Stimulated activated memory B cell treated with anti-CD40 and anti-IgM and Interleukin-4, amounts not matched to agents 10 μg/mL and 1 μg/mL and 100 μg/mL, for 72 hours (primary cell): ENCODE measurements at regions not wholly inside any gene's neighbourhood (a gene's known extent, or its start where the extent isn't known, plus 50 kb on each side); places are given as distances from the start of the nearest gene placed in this dataset.

Source experiments
- ATAC-seq: fragments of 150-1000 bp; cut with Tn5 transposase; 2 replicates; pipeline ENCODE4 v1.10.0; 2021
- H3K27ac Mint-ChIP-seq: one replicate; pipeline ENCODE4 v1.8.0; 2022; ENCODE audit warnings: mild to moderate bottlenecking, mixed read lengths
- H3K27me3 Mint-ChIP-seq: one replicate; pipeline ENCODE4 v1.8.0; 2022; ENCODE audit warnings: mixed read lengths
- H3K36me3 Mint-ChIP-seq: one replicate; pipeline ENCODE4 v1.8.0; 2022; ENCODE audit warnings: mixed read lengths
- H3K4me1 Mint-ChIP-seq: one replicate; pipeline ENCODE4 v1.8.0; 2022; ENCODE audit warnings: mixed read lengths
- H3K4me3 Mint-ChIP-seq: one replicate; pipeline ENCODE4 v1.8.0; 2022; ENCODE audit warnings: mild to moderate bottlenecking, moderate library complexity, mixed read lengths
- H3K9me3 Mint-ChIP-seq: one replicate; pipeline ENCODE4 v1.8.0; 2022; ENCODE audit warnings: mixed read lengths

DNA sequence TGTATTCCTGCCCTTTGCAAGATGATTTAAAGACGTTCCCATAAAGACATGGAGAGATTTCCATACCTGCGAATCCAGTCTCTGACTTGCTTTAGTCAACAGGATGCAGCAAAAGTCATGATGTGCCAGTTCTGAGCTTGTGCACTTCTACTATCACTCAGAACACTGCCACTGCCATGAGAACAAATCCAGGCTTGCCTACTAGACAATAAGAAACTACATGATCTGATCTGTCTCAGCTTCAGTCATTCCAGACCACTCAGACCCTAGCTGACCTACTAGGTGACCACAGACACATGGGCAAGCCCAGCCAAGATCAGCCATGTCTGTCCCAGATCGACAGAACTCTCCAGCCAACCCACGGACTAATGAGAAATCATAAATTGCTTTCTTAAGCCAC lies 219.2 kb downstream of the RRAGC start:
- H3K4me1 Mint-ChIP-seq = no peaks in the 10 kb centered on the region
- peaks cover 10% of the 10 kb centered on the region for H3K9me3 Mint-ChIP-seq
- peaks cover 56% of the 10 kb centered on the region for H3K27me3 Mint-ChIP-seq
- no peak overlapping the region for H3K4me3 Mint-ChIP-seq
- no peak overlapping the region for H3K27ac Mint-ChIP-seq
- no peaks in the 10 kb centered on the region for H3K36me3 Mint-ChIP-seq
- ATAC-seq = no peak

- H3K36me3 Mint-ChIP-seq = no peaks in the 10 kb centered on the region
- H3K27ac Mint-ChIP-seq = no peak overlapping the region
- no peak for ATAC-seq
- peaks cover 3% of the 10 kb centered on the region for H3K9me3 Mint-ChIP-seq
- H3K27me3 Mint-ChIP-seq = peaks cover 17% of the 10 kb centered on the region
- H3K4me3 Mint-ChIP-seq = no peak overlapping the region
- no peaks in the 10 kb centered on the region for H3K4me1 Mint-ChIP-seq
Observed at GRCh38 chr1:38628241-38628640, 231.3 kb downstream of the RRAGC start.

- no peaks in the 10 kb centered on the region for H3K4me1 Mint-ChIP-seq
- ATAC-seq = no peak
- peaks cover 3% of the 10 kb centered on the region for H3K9me3 Mint-ChIP-seq
- H3K36me3 Mint-ChIP-seq = no peaks in the 10 kb centered on the region
- no peaks in the 10 kb centered on the region for H3K27me3 Mint-ChIP-seq
- H3K27ac Mint-ChIP-seq = no peak overlapping the region
- no peak overlapping the region for H3K4me3 Mint-ChIP-seq
Observed at GRCh38 chr1:38625939-38626338, 233.6 kb downstream of the RRAGC start.

- Mint-ChIP-seq H3K27me3 (no peaks in the 10 kb centered on the region), H3K4me3 (no peak overlapping the region), H3K36me3 (no peaks in the 10 kb centered on the region), H3K4me1 (no peaks in the 10 kb centered on the region), H3K27ac (no peak overlapping the region), H3K9me3 (no peaks in the 10 kb centered on the region)
- no peak for ATAC-seq
Observed at GRCh38 chr1:38624336-38625039, 235.1 kb downstream of the RRAGC start.

DNA sequence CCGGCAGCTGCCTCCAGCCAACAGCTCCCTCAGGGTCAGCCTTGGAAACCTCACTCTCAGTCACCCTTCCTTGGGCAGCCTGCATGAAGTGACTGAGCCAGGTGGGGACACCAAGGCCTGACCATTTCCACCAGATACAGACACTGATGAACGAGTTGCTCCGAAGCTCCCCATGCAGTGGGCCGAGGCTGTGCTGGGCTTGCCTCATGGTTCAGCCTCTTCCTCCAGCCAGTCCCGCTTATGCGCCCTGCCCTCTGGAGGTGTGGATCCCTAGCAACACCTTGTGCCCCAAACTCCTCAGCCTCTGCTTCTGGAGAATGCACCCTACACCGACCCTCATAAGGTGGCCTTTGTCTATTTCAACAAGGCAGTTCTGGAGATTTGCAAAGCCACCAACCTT lies 236.0 kb downstream of the RRAGC start:
- H3K27me3 Mint-ChIP-seq = no peaks in the 10 kb centered on the region
- no peak for ATAC-seq
- no peak overlapping the region for H3K27ac Mint-ChIP-seq
- H3K9me3 Mint-ChIP-seq = no peaks in the 10 kb centered on the region
- H3K36me3 Mint-ChIP-seq = no peaks in the 10 kb centered on the region
- H3K4me3 Mint-ChIP-seq = no peak overlapping the region
- H3K4me1 Mint-ChIP-seq = no peaks in the 10 kb centered on the region

- no peaks in the 10 kb centered on the region for H3K9me3 Mint-ChIP-seq
- H3K4me1 Mint-ChIP-seq = no peaks in the 10 kb centered on the region
- no peak overlapping the region for H3K4me3 Mint-ChIP-seq
- no peak overlapping the region for H3K27ac Mint-ChIP-seq
- no peak for ATAC-seq
- H3K36me3 Mint-ChIP-seq = no peaks in the 10 kb centered on the region
- H3K27me3 Mint-ChIP-seq = peaks cover 11% of the 10 kb centered on the region
Observed at GRCh38 chr1:38622197-38622596, 237.4 kb downstream of the RRAGC start.

DNA sequence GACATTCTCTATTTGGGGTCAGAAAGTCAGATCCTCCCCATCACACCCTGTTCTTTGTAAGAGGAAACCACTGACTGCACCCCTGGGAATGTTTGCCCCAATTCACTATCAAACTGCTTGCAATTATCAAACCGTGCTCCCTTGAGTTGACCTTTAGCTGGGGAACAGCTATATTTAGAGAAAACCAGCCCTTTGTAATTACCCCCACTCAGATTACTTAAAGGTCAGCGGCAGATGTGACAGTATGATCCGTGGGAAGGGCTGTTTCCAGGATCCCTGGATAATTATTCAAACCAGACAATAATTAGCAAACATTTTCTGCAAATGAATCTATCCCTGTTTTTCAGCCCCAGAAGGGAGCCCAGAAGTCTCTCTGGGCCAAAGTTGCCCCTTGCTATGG lies 242.7 kb downstream of the RRAGC start:
- Mint-ChIP-seq H3K27ac (no peak overlapping the region), H3K4me3 (no peak overlapping the region), H3K27me3 (peaks cover 60% of the 10 kb centered on the region), H3K4me1 (no peaks in the 10 kb centered on the region), H3K36me3 (no peaks in the 10 kb centered on the region), H3K9me3 (peaks cover 5% of the 10 kb centered on the region)
- no peak for ATAC-seq

DNA sequence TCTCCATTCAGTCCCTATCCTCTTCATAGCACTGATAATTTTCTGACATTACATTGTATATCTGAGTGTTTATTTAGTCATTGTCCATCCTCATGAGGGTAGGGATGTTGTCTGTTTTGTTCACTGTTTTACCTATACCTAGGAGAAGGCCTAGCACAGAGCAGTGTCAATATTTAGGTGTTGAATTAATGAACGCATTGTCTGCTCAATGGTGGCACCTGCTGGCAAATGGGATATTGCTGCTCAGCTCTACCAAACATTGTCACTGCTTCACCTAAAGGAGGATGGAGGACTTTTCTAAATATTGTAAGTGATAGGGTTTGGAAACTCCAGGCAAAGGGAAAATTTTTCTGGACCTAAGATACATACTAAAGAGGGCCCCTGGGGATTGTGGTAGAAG lies 243.9 kb downstream of the RRAGC start:
- H3K4me1 Mint-ChIP-seq = no peaks in the 10 kb centered on the region
- H3K36me3 Mint-ChIP-seq = no peaks in the 10 kb centered on the region
- no peak for ATAC-seq
- peaks cover 64% of the 10 kb centered on the region for H3K27me3 Mint-ChIP-seq
- no peak overlapping the region for H3K4me3 Mint-ChIP-seq
- peaks cover 5% of the 10 kb centered on the region for H3K9me3 Mint-ChIP-seq
- no peak overlapping the region for H3K27ac Mint-ChIP-seq

- Mint-ChIP-seq H3K4me3 (no peak overlapping the region), H3K27ac (no peak overlapping the region), H3K9me3 (peaks cover 5% of the 10 kb centered on the region), H3K4me1 (no peaks in the 10 kb centered on the region), H3K36me3 (no peaks in the 10 kb centered on the region), H3K27me3 (peaks cover 73% of the 10 kb centered on the region)
- ATAC-seq = no peak
Observed at GRCh38 chr1:38614861-38615260, 244.7 kb downstream of the RRAGC start.

DNA sequence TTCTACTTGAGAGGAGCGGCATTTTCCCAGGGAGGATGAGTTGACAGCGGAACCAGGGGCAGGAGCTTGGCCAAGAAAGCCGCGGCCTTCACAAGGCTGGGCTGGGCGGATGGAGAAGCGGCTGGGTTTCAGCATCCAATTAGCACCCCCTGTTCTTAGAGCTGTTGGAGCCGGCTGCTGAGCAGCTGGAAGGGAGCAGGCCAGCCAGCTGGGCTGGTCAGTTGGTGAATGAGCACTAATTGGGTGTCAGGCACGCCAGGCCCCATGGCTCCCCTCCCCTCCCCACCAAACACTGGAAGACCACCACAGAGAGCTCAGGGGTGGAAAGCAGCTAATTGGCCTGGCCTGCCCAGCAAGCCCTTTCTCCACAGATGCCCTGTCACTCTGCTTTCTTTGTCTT lies 245.6 kb downstream of the RRAGC start:
- Mint-ChIP-seq H3K4me1 (no peaks in the 10 kb centered on the region), H3K4me3 (no peak overlapping the region), H3K36me3 (no peaks in the 10 kb centered on the region), H3K9me3 (peaks cover 5% of the 10 kb centered on the region), H3K27me3 (peaks cover 81% of the 10 kb centered on the region), H3K27ac (no peak overlapping the region)
- ATAC-seq = no peak

GRCh38 chr1:38612951-38613350 lies 246.6 kb downstream of the RRAGC start:
- no peak for ATAC-seq
- H3K27me3 Mint-ChIP-seq = peaks cover 89% of the 10 kb centered on the region

DNA sequence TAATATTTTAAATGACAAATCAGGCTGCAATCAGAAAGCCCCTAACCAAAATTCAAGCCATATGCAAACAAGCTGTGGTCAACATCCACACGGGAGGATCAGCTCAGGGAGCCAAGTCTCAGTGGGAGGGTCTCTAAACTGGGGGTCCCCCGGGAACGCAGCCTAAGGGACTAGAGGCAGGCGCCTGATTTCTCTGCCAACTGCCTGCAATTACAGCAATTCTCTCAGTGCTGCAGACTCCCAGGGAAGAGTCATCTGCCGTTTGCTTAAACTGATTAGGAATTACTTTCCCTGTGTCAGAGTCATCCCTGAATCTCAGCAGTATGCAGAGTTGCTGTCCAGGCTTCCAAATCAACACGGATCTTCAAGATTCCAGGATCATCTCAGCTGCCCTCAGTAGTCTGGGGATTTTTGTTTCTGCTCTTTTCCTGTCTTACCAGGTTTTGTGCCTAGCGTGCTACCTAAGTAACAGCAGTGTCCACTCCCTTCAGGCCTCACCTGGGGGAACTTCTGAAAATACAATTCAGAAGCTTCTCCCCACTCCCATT lies 247.8 kb downstream of the RRAGC start:
- no peak for ATAC-seq
- Mint-ChIP-seq H3K4me3 (no peak overlapping the region), H3K36me3 (no peaks in the 10 kb centered on the region), H3K9me3 (peaks cover 5% of the 10 kb centered on the region), H3K4me1 (no peaks in the 10 kb centered on the region), H3K27ac (no peak overlapping the region), H3K27me3 (peaks cover 77% of the 10 kb centered on the region)

More at GRCh38 chr1:38612951-38613350, 246.6 kb downstream of the RRAGC start:
- no peak overlapping the region for H3K4me3 Mint-ChIP-seq
- H3K36me3 Mint-ChIP-seq = no peaks in the 10 kb centered on the region
- peaks cover 5% of the 10 kb centered on the region for H3K9me3 Mint-ChIP-seq
- no peak overlapping the region for H3K27ac Mint-ChIP-seq
- H3K4me1 Mint-ChIP-seq = no peaks in the 10 kb centered on the region

GRCh38 chr1:38609166-38610025 lies 250.2 kb downstream of the RRAGC start:
- no peaks in the 10 kb centered on the region for H3K4me1 Mint-ChIP-seq

GRCh38 chr1:38608202-38608864 lies 251.2 kb downstream of the RRAGC start:
- H3K9me3 Mint-ChIP-seq = no peaks in the 10 kb centered on the region
- H3K4me3 Mint-ChIP-seq = no peak overlapping the region
- H3K27me3 Mint-ChIP-seq = peaks cover 64% of the 10 kb centered on the region
- ATAC-seq = no peak
- H3K4me1 Mint-ChIP-seq = no peaks in the 10 kb centered on the region
- no peaks in the 10 kb centered on the region for H3K36me3 Mint-ChIP-seq
- H3K27ac Mint-ChIP-seq = no peak overlapping the region

More at GRCh38 chr1:38609166-38610025, 250.2 kb downstream of the RRAGC start:
- H3K27me3 Mint-ChIP-seq = peaks cover 74% of the 10 kb centered on the region
- H3K4me3 Mint-ChIP-seq = no peak overlapping the region
- H3K27ac Mint-ChIP-seq = no peak overlapping the region
- H3K9me3 Mint-ChIP-seq = no peaks in the 10 kb centered on the region
- ATAC-seq = no peak
- H3K36me3 Mint-ChIP-seq = no peaks in the 10 kb centered on the region

DNA sequence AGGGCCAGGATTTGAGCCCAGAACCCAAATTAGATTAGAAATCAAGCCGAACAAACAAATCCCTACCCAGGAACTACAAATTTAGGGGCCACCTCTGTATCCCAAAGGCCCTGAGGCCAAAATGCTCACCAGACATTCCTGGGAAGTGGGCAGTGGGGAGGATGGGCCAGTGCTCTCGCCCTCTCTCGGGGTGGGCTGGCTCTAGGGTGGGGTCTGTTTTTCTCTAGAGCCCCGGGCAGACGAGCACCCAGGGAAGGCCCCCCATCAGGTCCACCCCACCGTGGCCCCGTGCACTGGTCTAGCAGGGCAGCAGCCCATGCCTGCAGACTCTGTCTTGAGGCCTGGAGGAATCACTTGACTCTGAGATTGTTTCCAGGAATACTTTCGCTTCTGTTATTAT lies 252.0 kb downstream of the RRAGC start:
- H3K9me3 Mint-ChIP-seq = no peaks in the 10 kb centered on the region
- no peaks in the 10 kb centered on the region for H3K4me1 Mint-ChIP-seq
- no peaks in the 10 kb centered on the region for H3K36me3 Mint-ChIP-seq
- H3K27me3 Mint-ChIP-seq = peaks cover 56% of the 10 kb centered on the region
- no peak for ATAC-seq
- H3K4me3 Mint-ChIP-seq = no peak overlapping the region
- H3K27ac Mint-ChIP-seq = no peak overlapping the region
